GM12878 (cell line): ENCODE measurements at regions not wholly inside any gene's neighbourhood (a gene's known extent, or its start where the extent isn't known, plus 50 kb on each side); places are given as distances from the start of the nearest gene placed in this dataset.

Experiments
- ATAC-seq: fragments of 200-7000 bp; cut with Tn5 transposase; 3 replicates; pipeline ENCODE4 v1.9.1; 2020; ENCODE audit warnings: mild to moderate bottlenecking, moderate library complexity
- BruUV-seq: library from RNA; stranded (reverse); fragments of 400-500 nt; replicated peaks from 2 replicates; lab custom pipeline; 2021; lab: Mats Ljungman, UMichigan
- CTCF ChIA-PET: fragments of 300-600 bp; sonication (Branson Sonifier 250); formaldehyde crosslinking; extraction: SDS; loops from one replicate; lab custom pipeline; 2021; ENCODE audit warnings: inconsistent platforms; lab: Yijun Ruan, JAX
- POLR2A ChIA-PET: fragments of 350-600 bp; formaldehyde crosslinking; extraction: SDS; loops from one replicate; lab custom pipeline; 2021; ENCODE audit warnings: inconsistent platforms; lab: Charles Lee
- RAD21 ChIA-PET: fragments of 300-600 bp; sonication (Branson Sonifier 250); formaldehyde crosslinking; loops from one replicate; lab custom pipeline; 2023; ENCODE audit warnings: antibody characterized with exemption; ENCODE audit not compliant: unreplicated experiment; lab: Charles Lee
- SMC1A ChIA-PET: fragments of 300-600 bp; sonication (Branson Sonifier 250); formaldehyde crosslinking; loops from one replicate; lab custom pipeline; 2023; ENCODE audit not compliant: unreplicated experiment, uncharacterized antibody; lab: Charles Lee
- DNase-seq: peaks from one replicate; pipeline ENCODE4 v3.0.0-alpha.2; 2011; ENCODE audit warnings: low read depth, low spot score
- FAIRE-seq: peaks from 3 replicates; lab custom pipeline; 2011; peaks lifted over from hg19 to GRCh38; lab: Jason Lieb, UNC
- H2AFZ ChIP-seq: 2 replicates; pipeline ENCODE4 v1.6.0; 2011; ENCODE audit warnings: low read depth, low read length, control low read depth; ENCODE audit not compliant: control insufficient read depth
- H3K27ac ChIP-seq: 2 replicates; pipeline ENCODE4 v1.5.1; 2011; ENCODE audit warnings: control low read depth; ENCODE audit not compliant: control insufficient read depth, insufficient read depth
- H3K27me3 ChIP-seq, 2 experiments: replicated peaks in 1 of 2; 2 replicates each; pipeline versions ENCODE4 v1.6.0 to v1.6.1; 2011; ENCODE audit warnings: low read length in 1 of 2; ENCODE audit not compliant: control insufficient read depth in 2 of 2, insufficient read depth in 2 of 2
- H3K36me3 ChIP-seq, 2 experiments: 2 replicates each; pipeline ENCODE4 v1.5.1; 2011; ENCODE audit warnings: low read length in 1 of 2; ENCODE audit not compliant: control insufficient read depth in 2 of 2, insufficient read depth in 2 of 2
- H3K4me1 ChIP-seq: 2 replicates; pipeline ENCODE4 v1.6.1; 2011; ENCODE audit warnings: mild to moderate bottlenecking, low read length, moderate library complexity, mixed read lengths; ENCODE audit not compliant: control insufficient read depth, insufficient read depth
- H3K4me2 ChIP-seq: 2 replicates; pipeline ENCODE4 v1.6.0; 2011; ENCODE audit warnings: control low read depth; ENCODE audit not compliant: control insufficient read depth, insufficient read depth
- H3K4me3 ChIP-seq: fragments of 200-600 bp; sonication (generic); 2 replicates; pipeline ENCODE4 v1.5.1; 2016
- H3K79me2 ChIP-seq: 2 replicates; pipeline ENCODE4 v1.6.0; 2011; ENCODE audit warnings: low read length; ENCODE audit not compliant: control insufficient read depth, insufficient read depth
- H3K9ac ChIP-seq: 2 replicates; pipeline ENCODE4 v1.8.0; 2011; ENCODE audit warnings: low read length, control low read depth, mixed read lengths; ENCODE audit not compliant: control insufficient read depth, insufficient read depth
- H3K9me3 ChIP-seq: replicated peaks from 3 replicates; pipeline ENCODE4 v1.5.1; 2011; ENCODE audit warnings: mild to moderate bottlenecking, low read length; ENCODE audit not compliant: control insufficient read depth, insufficient read depth
- H4K20me1 ChIP-seq: 2 replicates; pipeline ENCODE4 v1.6.0; 2011; ENCODE audit not compliant: control insufficient read depth, insufficient read depth
- BMI1 ChIP-seq: fragments of 450-650 bp; IDR thresholded peaks from 2 replicates; pipeline ENCODE4 v1.6.1; 2016; ENCODE audit warnings: mild to moderate bottlenecking, moderate library complexity, borderline replicate concordance
- CEBPB ChIP-seq, 2 experiments: fragments of 150-350 bp in 1 of 2; IDR thresholded peaks; 2 replicates each; pipeline ENCODE4 v1.6.1; 2012 to 2014; ENCODE audit warnings: low read depth in 2 of 2, low read length in 2 of 2, borderline replicate concordance in 1 of 2, inconsistent platforms in 1 of 2
- CTCF ChIP-seq, 3 experiments: IDR thresholded peaks in 2 of 3; conservative IDR thresholded peaks in 1 of 3; 2 replicates each; pipeline ENCODE4 v1.5.1; 2011; ENCODE audit warnings: low read depth in 3 of 3, low read length in 3 of 3, mild to moderate bottlenecking in 3 of 3, control low read depth in 2 of 3, moderate library complexity in 2 of 3, inconsistent platforms in 1 of 3, mixed read lengths in 1 of 3; ENCODE audit not compliant: control insufficient read depth in 2 of 3, insufficient read depth in 1 of 3; ENCODE audit errors: extremely low read depth in 1 of 3
- E4F1 ChIP-seq: fragments of 450-650 bp; IDR thresholded peaks from 2 replicates; pipeline ENCODE4 v1.6.1; 2018; ENCODE audit warnings: borderline replicate concordance, mild to moderate bottlenecking; ENCODE audit not compliant: partially characterized antibody
- IRF5 ChIP-seq: fragments of 450-650 bp; IDR thresholded peaks from 2 replicates; pipeline ENCODE4 v1.6.1; 2017; ENCODE audit warnings: borderline replicate concordance
- MEF2B ChIP-seq: fragments of 450-650 bp; IDR thresholded peaks from 2 replicates; pipeline ENCODE4 v1.6.1; 2018; ENCODE audit warnings: mild to moderate bottlenecking, moderate library complexity; ENCODE audit not compliant: partially characterized antibody, poor library complexity, severe bottlenecking
- NFIC ChIP-seq: IDR thresholded peaks from 2 replicates; pipeline ENCODE4 v1.6.1; 2012; ENCODE audit warnings: low read depth, mild to moderate bottlenecking, inconsistent platforms, low read length, moderate library complexity
- NRF1 ChIP-seq: conservative IDR thresholded peaks from 2 replicates; pipeline ENCODE4 v1.6.1; 2011; ENCODE audit warnings: mild to moderate bottlenecking, low read depth, low read length, improper control_type of control experiment
- POLR2A ChIP-seq: IDR thresholded peaks from 2 replicates; pipeline ENCODE4 v1.6.1; 2011; ENCODE audit warnings: low read depth, mild to moderate bottlenecking, low read length
- SPI1 ChIP-seq: IDR thresholded peaks from 2 replicates; pipeline ENCODE4 v1.6.1; 2011; ENCODE audit warnings: low read depth, mild to moderate bottlenecking, low read length, moderate library complexity, borderline replicate concordance; ENCODE audit not compliant: insufficient read depth
- STAT1 ChIP-seq: fragments of 450-650 bp; conservative IDR thresholded peaks from 2 replicates; pipeline ENCODE4 v1.6.1; 2014; ENCODE audit warnings: antibody characterized with exemption, mild to moderate bottlenecking
- WRNIP1 ChIP-seq: IDR thresholded peaks from 2 replicates; pipeline ENCODE4 v1.6.1; 2011; ENCODE audit warnings: low read depth, low read length, improper control_type of control experiment, borderline replicate concordance
- YBX1 ChIP-seq: fragments of 450-650 bp; IDR thresholded peaks from 2 replicates; pipeline ENCODE4 v1.6.1; 2016; ENCODE audit warnings: antibody characterized with exemption
- ZSCAN29 ChIP-seq: fragments of 450-650 bp; IDR thresholded peaks from 2 replicates; pipeline ENCODE4 v1.6.1; 2017; ENCODE audit warnings: mild to moderate bottlenecking, moderate library complexity
- WGBS: methylation state at CpG from one replicate; pipeline ENCODE4 v1.1.6; 2016; ENCODE audit warnings: low lambda C conversion rate; ENCODE audit not compliant: insufficient replicate concordance, insufficient coverage; ENCODE audit errors: missing lambda C conversion rate; 5-methylcytosine and 5-hydroxymethylcytosine counted together
- in situ Hi-C: fragments of 300-500 bp; cut with MboI; formaldehyde crosslinking; loops from 9 replicates; pipeline ENCODE4 v1.14.3; 2018; ENCODE audit warnings: mixed read lengths
- intact Hi-C: fragments of 100-400 bp; cut with micrococcal nuclease; formaldehyde crosslinking; loops from one replicate; pipeline ENCODE4 v1.14.2; 2022; ENCODE audit not compliant: unreplicated experiment

- no peak for ATAC-seq
These were observed 89.3 kb upstream of the LINGO1 start for GRCh38 chr15:77721963-77722362.

More at GRCh38 chr15:77721963-77722362, 89.3 kb upstream of the LINGO1 start:
- DNase-seq (no peak), FAIRE-seq (no peak)
- H3K4me3 ChIP-seq = no peak overlapping the region
- H3K79me2 ChIP-seq = no peaks in the 10 kb centered on the region
- H3K36me3 ChIP-seq = no peaks in the 10 kb centered on the region
- in situ Hi-C loops (no loop called here), intact Hi-C loops (no loop called here)
- ChIA-PET SMC1A (no interaction called here), RAD21 (interaction anchor here (0.9 kb wide), 1 partner anchor 12 kb away, joined by 3 read pairs; no protein-coding TSS in a partner anchor), POLR2A (no interaction called here), CTCF (no interaction called here)
- no peaks in the 10 kb centered on the region; a peak in 3 of 4 replicates for H3K27me3 ChIP-seq
- no TSS peak for BruUV-seq
- no peak overlapping the region for H3K4me2 ChIP-seq
- H3K9ac ChIP-seq = no peak overlapping the region
- no peaks in the 10 kb centered on the region for H3K9me3 ChIP-seq
- H4K20me1 ChIP-seq = no peaks in the 10 kb centered on the region
- 30% methylated on average over 7 of the region's 7 CpGs for WGBS
- H3K27ac ChIP-seq = no peak overlapping the region
- no peak overlapping the region for H2AFZ ChIP-seq
- TF ChIP-seq CTCF (IDR thresholded peaks at IDR 0.05 in 2 of 3, conservative IDR thresholded peaks at IDR 0.05 in 1 of 3; ENCODE audit: control insufficient read depth in 2 of 3, extremely low read depth in 1 of 3, insufficient read depth in 1 of 3, low read depth in 3 of 3, low read length in 3 of 3) (no peak), POLR2A (no peak), WRNIP1 (no peak), YBX1 (no peak), IRF5 (no peak), E4F1 (no peak), SPI1 (no peak), CEBPB (IDR thresholded peaks at IDR 0.05; ENCODE audit: borderline replicate concordance in 1 of 2, low read depth in 2 of 2, low read length in 2 of 2) (no peak), NRF1 (no peak), ZSCAN29 (no peak), MEF2B (no peak), BMI1 (no peak), STAT1 (no peak), NFIC (no peak)
- no peaks in the 10 kb centered on the region for H3K4me1 ChIP-seq
